ENCODE measurements at regions not wholly inside any gene's neighbourhood (a gene's known extent, or its start where the extent isn't known, plus 50 kb on each side); places are given as distances from the start of the nearest gene placed in this dataset.

DNA sequence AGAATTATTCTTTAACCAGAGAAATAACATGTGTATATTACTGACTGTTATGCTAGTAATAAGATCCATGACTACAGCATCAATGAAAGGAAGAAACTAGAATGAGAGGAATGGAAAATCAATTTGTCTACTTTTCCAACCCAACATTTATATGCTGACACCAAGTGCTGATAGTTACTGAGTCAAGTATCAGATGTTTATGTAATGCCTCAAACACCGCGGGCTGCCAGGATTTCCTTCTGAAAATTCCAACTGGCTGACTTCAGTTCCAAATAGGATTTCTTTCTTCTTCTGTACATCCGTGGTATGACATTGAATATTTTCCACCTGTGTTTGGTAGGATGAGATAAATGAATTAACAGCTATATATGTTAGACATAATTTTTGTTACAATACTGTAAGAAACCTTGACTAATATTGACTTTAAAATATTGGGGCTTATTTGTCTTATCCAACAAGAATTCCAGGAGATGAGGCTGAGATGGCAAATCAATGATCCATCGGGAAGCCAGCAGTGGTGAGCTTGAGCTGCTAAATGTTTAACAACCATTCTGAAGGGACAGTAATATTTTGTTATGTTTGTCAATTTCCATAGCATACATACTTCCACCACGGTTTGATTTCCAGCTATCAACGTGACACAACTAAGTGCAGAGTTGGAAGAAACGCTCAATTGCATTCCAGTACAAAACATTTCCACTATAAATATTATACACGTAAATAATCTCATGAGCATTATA lies 435.2 kb upstream of the AUTS2 start:
- TF ChIP-seq, protein P1, sequence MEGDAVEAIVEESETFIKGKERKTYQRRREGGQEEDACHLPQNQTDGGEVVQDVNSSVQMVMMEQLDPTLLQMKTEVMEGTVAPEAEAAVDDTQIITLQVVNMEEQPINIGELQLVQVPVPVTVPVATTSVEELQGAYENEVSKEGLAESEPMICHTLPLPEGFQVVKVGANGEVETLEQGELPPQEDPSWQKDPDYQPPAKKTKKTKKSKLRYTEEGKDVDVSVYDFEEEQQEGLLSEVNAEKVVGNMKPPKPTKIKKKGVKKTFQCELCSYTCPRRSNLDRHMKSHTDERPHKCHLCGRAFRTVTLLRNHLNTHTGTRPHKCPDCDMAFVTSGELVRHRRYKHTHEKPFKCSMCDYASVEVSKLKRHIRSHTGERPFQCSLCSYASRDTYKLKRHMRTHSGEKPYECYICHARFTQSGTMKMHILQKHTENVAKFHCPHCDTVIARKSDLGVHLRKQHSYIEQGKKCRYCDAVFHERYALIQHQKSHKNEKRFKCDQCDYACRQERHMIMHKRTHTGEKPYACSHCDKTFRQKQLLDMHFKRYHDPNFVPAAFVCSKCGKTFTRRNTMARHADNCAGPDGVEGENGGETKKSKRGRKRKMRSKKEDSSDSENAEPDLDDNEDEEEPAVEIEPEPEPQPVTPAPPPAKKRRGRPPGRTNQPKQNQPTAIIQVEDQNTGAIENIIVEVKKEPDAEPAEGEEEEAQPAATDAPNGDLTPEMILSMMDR (IDR thresholded peaks at IDR 0.05; ENCODE audit: borderline replicate concordance), result no peak
- no peak for DNase-seq
- no peak overlapping the region for H3K27ac ChIP-seq (replicated peaks)

DNA sequence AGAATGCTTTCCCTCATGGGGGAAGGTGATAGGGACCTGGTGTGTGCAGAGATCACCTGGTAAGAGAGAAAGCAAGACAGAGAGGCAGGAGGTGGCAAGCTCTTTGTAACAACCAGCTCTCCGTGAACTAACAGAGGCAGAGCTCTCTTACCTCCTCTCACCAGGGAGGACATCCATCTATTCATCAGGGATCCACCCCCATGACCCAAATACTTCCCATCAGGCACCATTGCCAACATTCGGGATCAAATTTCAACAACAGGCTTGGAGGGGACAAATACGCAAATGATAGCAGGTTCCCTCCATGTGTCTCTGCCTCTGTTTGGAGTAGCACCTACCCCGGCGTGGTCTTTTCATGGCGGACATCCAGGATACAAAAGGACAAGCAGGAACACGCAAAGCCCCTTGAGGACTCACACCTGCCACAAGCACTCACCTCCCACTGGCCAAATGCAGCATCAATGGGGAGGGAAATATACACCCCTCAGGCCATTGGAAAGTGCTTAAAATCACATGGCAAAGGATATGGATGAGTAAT lies 431.2 kb upstream of the AUTS2 start:
- no peak overlapping the region for H3K4me3 ChIP-seq
- H3K4me1 ChIP-seq, result peaks cover 6% of the 10 kb centered on the region
- H3K27me3 ChIP-seq (ENCODE audit: low read depth), result peaks cover 10% of the 10 kb centered on the region
- H3K27ac ChIP-seq (replicated peaks), result no peak overlapping the region
- intact Hi-C loops (cut with micrococcal nuclease), result no loop called here
- TF ChIP-seq, protein P1 (IDR thresholded peaks at IDR 0.05; ENCODE audit: borderline replicate concordance), result no peak
- DNase-seq, result no peak
- H3K36me3 ChIP-seq, result no peaks in the 10 kb centered on the region
- no peaks in the 10 kb centered on the region for H3K9me3 ChIP-seq (replicated peaks)

More for the DNA sequence above, 435.2 kb upstream of the AUTS2 start:
- Histone ChIP-seq H3K36me3 (no peaks in the 10 kb centered on the region), H3K4me1 (peaks cover 6% of the 10 kb centered on the region), H3K9me3 (replicated peaks) (no peaks in the 10 kb centered on the region), H3K27me3 (ENCODE audit: low read depth) (peaks cover 5% of the 10 kb centered on the region), H3K4me3 (no peak overlapping the region)
- intact Hi-C loops (cut with micrococcal nuclease), result no loop called here

DNA sequence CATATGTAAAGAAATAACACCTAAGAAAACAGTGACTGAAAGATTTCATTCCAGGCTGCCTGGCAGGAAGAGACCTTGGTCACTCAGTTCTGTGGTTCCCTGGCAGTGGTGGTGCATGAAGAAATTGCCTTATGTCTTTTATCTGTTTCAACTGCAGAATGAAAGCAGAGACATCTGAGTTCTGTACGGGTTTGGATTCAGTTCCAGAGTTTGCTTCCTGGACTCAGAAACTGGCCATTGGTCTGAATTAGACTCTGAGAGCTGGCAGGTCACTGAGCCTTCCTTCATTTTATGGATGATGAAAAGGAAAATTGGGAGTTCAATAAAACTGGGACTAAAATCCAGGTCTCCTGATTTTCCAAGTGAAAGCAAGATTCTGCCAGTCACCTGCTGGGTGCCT lies 428.9 kb upstream of the AUTS2 start:
- intact Hi-C loops (cut with micrococcal nuclease), result no loop called here
- no peak overlapping the region for H3K27ac ChIP-seq (replicated peaks)
- no peak overlapping the region for H3K4me3 ChIP-seq
- no peaks in the 10 kb centered on the region for H3K4me1 ChIP-seq
- peaks cover 17% of the 10 kb centered on the region for H3K27me3 ChIP-seq (ENCODE audit: low read depth)
- TF ChIP-seq, protein P1 (IDR thresholded peaks at IDR 0.05; ENCODE audit: borderline replicate concordance), result no peak
- no peak for DNase-seq
- no peaks in the 10 kb centered on the region for H3K9me3 ChIP-seq (replicated peaks)
- no peaks in the 10 kb centered on the region for H3K36me3 ChIP-seq

DNA sequence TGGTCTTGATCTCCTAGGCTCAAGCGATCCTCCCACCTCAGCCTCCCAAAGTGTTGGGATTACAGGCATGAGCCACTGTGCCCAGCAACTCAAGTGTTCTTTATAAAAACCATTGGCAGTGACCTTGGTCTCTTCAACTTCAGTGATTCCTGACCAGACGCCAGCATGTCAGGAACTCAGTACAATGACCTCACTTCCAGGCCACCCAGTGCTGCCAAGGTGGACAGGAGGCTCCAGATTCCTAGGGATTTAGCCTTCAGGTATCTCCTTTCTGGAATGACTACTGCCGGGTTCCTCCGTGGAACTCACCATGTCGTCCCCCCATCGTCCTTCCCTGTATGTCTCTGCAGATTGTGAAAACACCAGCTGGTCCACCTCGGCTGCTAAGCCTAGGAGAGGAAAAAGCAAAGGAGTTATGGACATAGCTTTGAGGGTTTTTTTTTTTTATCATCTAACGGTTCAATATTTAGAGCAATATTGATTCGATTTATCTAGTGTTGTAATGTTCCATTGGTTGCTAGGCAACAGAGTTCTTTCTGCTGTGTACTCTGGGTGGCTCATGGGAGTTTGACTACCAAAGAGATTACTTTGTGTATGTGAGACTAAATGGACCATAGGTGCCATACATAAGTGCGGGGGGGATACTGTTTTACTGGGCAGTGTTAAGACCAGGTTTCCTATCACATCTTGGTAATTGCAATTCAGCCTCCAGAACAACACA lies 425.8 kb upstream of the AUTS2 start:
- intact Hi-C loops (cut with micrococcal nuclease), result no loop called here
- H3K4me3 ChIP-seq, result no peak overlapping the region
- DNase-seq, result no peak
- H3K9me3 ChIP-seq (replicated peaks), result no peaks in the 10 kb centered on the region
- TF ChIP-seq, protein P1 (IDR thresholded peaks at IDR 0.05; ENCODE audit: borderline replicate concordance), result no peak
- H3K27me3 ChIP-seq (ENCODE audit: low read depth), result peaks cover 12% of the 10 kb centered on the region
- no peak overlapping the region for H3K27ac ChIP-seq (replicated peaks)
- no peaks in the 10 kb centered on the region for H3K36me3 ChIP-seq
- H3K4me1 ChIP-seq, result peaks cover 9% of the 10 kb centered on the region

DNA sequence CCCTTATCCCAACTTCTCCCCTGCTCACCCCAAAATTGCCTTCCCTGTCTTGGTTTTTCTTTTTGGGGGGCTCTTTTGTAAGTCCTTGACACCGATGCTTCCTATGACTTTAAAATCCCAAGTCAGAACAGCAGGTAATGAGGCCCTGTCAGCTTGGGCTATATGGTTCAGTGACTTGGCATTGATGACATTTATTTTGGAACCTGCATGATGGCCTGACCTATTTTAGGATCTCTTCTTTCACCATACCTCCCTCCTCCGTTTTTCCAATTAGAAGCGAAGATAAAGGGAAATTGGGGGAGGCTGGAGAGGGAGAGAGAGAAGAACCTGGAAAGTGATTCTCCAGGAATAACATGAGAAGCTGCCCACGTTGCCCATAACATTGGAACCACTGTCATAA lies 424.9 kb upstream of the AUTS2 start:
- intact Hi-C loops (cut with micrococcal nuclease), result no loop called here

More for the DNA sequence above, 424.9 kb upstream of the AUTS2 start:
- peaks cover 18% of the 10 kb centered on the region for H3K4me1 ChIP-seq
- H3K27ac ChIP-seq (replicated peaks), result no peak overlapping the region
- H3K36me3 ChIP-seq, result no peaks in the 10 kb centered on the region
- no peak for DNase-seq
- no peak overlapping the region for H3K4me3 ChIP-seq
- no peaks in the 10 kb centered on the region for H3K9me3 ChIP-seq (replicated peaks)
- TF ChIP-seq, protein P1 (IDR thresholded peaks at IDR 0.05; ENCODE audit: borderline replicate concordance), result no peak
- H3K27me3 ChIP-seq (ENCODE audit: low read depth), result peaks cover 12% of the 10 kb centered on the region
